ENCODE measurements at regions not wholly inside any gene's neighbourhood (a gene's known extent, or its start where the extent isn't known, plus 50 kb on each side); places are given as distances from the start of the nearest gene placed in this dataset.

DNA sequence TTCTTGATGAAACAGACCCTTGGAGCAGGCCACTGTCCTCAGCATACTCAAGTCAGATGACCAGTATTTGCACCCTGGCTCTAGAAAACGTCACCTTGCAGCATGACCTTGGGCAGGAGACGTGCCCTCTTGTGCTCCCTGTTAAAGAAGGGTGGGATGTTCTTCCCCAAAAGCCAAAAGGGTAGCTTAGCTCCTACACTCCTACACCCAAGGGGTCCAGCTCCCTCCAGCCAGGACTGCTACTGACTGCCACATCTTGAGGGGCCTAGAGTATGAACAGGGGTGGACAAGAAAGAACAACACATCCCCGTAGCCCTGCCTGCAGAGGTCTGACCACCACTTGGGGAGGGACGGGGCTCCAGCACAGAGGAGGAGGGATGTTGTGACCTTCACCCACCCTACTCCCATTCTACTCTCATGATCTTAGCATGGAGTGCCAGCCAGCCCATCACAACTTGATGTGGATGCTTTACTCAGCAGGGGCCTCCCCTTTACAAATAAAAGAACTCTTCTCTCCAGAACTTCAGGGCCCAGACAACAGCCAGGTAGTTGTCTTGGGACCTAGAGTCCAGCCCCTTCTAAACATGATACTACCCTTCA, 165.3 kb upstream of the ZMIZ1 start:
- no peaks in the 10 kb centered on the region for H3K4me1 ChIP-seq (ENCODE audit: insufficient read depth, low read length)
- H3K27me3 ChIP-seq (ENCODE audit: control insufficient read depth in 1 of 2, insufficient read depth in 2 of 2, low read length in 2 of 2) = no peaks in the 10 kb centered on the region
- no peaks in the 10 kb centered on the region for H3K36me3 ChIP-seq (ENCODE audit: insufficient read depth, low read length)
- H3K9ac ChIP-seq (ENCODE audit: low read length) = no peak overlapping the region
- H3K9me3 ChIP-seq (ENCODE audit: low read length) = no peaks in the 10 kb centered on the region
- H3K27ac ChIP-seq (ENCODE audit: low read depth, low read length) = no peak overlapping the region
- H3K4me3 ChIP-seq (ENCODE audit: low read depth in 1 of 2, low read length in 2 of 2) = no peak overlapping the region

DNA sequence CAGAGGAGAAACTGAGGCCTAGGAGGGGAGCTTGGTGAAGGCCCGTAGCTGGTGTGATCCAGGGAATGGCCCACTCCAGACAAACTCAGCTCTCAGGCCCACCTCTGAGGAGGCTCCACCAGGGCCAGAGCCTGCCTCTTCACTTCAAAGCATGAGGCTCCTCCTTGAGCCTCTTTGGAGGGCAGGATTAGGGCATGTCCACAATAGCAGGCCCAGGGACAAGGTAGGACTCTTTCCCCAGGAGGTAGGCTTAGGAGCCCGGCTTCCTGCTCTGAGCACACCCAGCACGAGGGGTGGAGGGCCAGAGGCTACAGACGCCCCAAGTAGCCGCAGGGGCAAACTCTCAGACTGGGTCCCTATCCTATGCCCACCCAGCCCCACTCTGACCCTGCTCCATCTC, 164.6 kb upstream of the ZMIZ1 start:
- H3K9ac ChIP-seq (ENCODE audit: low read length) = no peak overlapping the region
- H3K27ac ChIP-seq (ENCODE audit: low read depth, low read length) = no peak overlapping the region
- no peaks in the 10 kb centered on the region for H3K27me3 ChIP-seq (ENCODE audit: control insufficient read depth in 1 of 2, insufficient read depth in 2 of 2, low read length in 2 of 2)
- no peaks in the 10 kb centered on the region for H3K4me1 ChIP-seq (ENCODE audit: insufficient read depth, low read length)
- no peak overlapping the region for H3K4me3 ChIP-seq (ENCODE audit: low read depth in 1 of 2, low read length in 2 of 2)
- no peaks in the 10 kb centered on the region for H3K36me3 ChIP-seq (ENCODE audit: insufficient read depth, low read length)
- H3K9me3 ChIP-seq (ENCODE audit: low read length) = no peaks in the 10 kb centered on the region

DNA sequence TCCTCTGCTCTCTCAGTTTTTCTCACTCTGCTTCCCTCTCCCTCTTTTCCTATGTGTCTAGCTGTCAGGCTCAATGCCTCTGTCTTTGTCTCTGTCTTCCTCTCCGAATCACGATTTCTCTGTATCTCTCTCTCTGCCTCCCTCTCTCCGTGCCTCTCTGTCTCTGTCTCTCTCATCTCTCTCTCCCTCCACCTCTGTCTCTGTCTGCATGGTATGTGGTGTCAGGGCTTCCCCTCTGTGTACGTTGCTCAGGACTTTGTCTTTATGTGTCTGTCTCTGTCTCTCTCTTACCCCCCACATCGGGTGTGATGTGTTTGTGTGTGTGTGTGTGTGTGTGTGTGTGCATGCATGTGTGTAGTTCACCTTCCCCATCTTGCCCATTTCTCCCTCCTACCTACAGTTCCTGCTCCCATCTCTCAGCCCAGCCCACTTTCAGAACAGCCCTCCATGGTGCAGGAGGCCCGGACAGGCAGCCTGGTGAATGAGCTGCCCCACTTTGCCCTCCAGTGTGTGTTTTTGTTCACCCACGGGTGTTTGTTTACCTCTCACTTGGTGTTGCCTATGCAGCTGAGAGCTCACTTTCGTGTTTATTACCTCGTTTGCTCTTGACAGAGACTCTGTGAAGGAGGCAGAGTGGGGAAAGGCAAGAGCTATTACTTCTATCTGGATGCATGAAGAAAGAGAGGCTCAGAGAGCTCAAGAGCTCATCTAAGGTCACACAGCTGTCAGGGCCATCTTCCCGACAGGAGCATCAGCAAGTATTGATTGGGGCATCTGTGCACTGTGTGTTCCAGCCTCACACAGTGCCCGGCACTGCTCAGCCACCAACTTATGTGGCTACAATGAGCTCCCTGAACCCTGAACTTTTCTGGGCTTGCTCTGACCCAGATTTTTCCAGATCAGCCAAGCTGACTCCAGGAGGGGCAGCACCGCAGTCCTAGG, 163.5 kb upstream of the ZMIZ1 start:
- Histone ChIP-seq H3K27me3 (ENCODE audit: control insufficient read depth in 1 of 2, insufficient read depth in 2 of 2, low read length in 2 of 2) (no peaks in the 10 kb centered on the region), H3K4me3 (ENCODE audit: low read depth in 1 of 2, low read length in 2 of 2) (no peak overlapping the region), H3K4me1 (ENCODE audit: insufficient read depth, low read length) (no peaks in the 10 kb centered on the region), H3K9ac (ENCODE audit: low read length) (no peak overlapping the region), H3K36me3 (ENCODE audit: insufficient read depth, low read length) (no peaks in the 10 kb centered on the region), H3K9me3 (ENCODE audit: low read length) (no peaks in the 10 kb centered on the region), H3K27ac (ENCODE audit: low read depth, low read length) (no peak overlapping the region)

DNA sequence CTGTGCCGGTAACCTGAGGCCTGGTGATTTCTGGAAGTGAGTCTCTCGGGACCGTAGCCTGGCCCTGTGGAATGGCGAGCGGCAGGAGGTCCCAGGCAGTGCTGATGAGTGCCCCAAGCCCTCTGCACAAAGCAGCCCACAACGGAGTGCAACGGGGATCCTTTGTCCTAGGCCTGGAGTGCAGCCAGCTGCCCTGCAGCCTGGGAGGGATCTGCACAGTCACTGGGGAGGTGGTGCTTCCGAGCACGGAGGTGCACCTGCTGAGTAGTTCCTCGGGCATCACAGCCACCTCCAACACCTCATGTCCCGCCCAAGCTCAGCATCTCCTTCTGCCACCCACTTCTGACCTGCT, 162.8 kb upstream of the ZMIZ1 start:
- H3K27ac ChIP-seq (ENCODE audit: low read depth, low read length) = no peak overlapping the region
- H3K9me3 ChIP-seq (ENCODE audit: low read length) = no peaks in the 10 kb centered on the region
- no peak overlapping the region for H3K4me3 ChIP-seq (ENCODE audit: low read depth in 1 of 2, low read length in 2 of 2)
- H3K4me1 ChIP-seq (ENCODE audit: insufficient read depth, low read length) = no peaks in the 10 kb centered on the region
- H3K9ac ChIP-seq (ENCODE audit: low read length) = no peak overlapping the region
- no peaks in the 10 kb centered on the region for H3K27me3 ChIP-seq (ENCODE audit: control insufficient read depth in 1 of 2, insufficient read depth in 2 of 2, low read length in 2 of 2)
- no peaks in the 10 kb centered on the region for H3K36me3 ChIP-seq (ENCODE audit: insufficient read depth, low read length)

DNA sequence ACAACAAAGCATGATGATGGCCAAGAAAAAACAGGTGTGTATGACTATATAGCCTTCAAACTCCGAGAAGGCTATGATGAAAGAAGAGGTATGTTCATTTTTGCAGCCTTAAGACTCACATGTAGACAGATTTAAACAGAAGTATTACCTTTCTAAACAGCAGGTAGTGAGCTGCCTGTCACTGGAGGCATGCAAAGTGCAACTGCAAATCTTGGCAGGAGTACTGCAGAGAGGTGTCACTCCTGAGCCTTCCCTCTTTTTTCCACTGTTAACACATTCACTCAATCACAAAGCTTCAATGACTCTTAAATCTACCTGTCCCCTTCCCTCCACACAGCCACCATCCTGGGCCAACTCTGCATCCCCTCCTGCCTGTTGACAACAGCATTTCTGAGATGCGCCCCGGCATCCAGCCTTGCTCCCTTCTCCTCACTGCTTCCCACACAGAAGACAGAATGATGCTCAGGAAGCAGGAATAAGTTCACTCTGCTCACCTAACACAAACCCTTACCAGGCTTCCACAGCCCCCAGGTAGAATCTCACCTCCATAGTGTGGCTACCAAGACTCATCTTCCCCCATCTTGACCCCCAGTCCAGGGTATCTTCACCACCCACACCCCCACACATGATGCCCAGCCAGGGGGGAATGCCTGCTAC, 161.9 kb upstream of the ZMIZ1 start:
- H3K27ac ChIP-seq (ENCODE audit: low read depth, low read length) = no peak overlapping the region

DNA sequence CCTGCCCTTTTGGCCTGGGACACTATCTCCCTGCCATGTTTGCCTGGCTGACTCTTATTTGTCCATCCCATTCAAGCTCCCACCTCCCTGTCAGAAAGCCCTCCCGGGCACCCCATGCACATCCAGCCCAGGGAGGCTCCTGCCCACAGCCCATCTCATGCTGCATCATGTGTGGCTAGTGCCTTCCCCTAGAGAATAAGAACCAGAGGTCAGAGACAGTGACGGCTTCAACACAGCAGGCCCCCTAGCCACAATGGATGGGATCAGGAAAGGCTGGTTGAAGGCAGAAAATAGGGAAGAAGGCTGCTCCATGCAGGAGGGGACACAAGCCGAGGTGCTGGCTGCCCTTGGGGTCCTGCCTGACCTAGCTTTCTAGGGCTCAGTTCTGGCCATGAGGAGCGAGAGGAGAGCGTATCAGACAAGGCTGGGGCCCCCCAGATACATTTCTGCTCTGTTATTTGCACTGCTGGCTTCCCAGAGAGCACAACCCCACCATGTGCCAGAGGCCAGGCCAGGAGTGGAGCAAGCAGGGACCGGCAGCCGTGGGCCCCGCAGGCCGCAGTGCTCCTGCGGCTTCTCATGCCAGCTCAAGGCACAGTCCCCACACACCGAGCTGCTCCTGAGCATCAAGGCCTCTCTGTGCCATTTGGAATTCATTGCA, 161.1 kb upstream of the ZMIZ1 start:
- H3K9me3 ChIP-seq (ENCODE audit: low read length) = no peaks in the 10 kb centered on the region
- no peaks in the 10 kb centered on the region for H3K36me3 ChIP-seq (ENCODE audit: insufficient read depth, low read length)
- H3K27ac ChIP-seq (ENCODE audit: low read depth, low read length) = no peak overlapping the region
- no peaks in the 10 kb centered on the region for H3K4me1 ChIP-seq (ENCODE audit: insufficient read depth, low read length)
- no peak overlapping the region for H3K9ac ChIP-seq (ENCODE audit: low read length)
- no peak overlapping the region for H3K4me3 ChIP-seq (ENCODE audit: low read depth in 1 of 2, low read length in 2 of 2)
- H3K27me3 ChIP-seq (ENCODE audit: control insufficient read depth in 1 of 2, insufficient read depth in 2 of 2, low read length in 2 of 2) = no peaks in the 10 kb centered on the region

More for the DNA sequence above, 161.9 kb upstream of the ZMIZ1 start:
- H3K4me1 ChIP-seq (ENCODE audit: insufficient read depth, low read length) = no peaks in the 10 kb centered on the region
- no peaks in the 10 kb centered on the region for H3K27me3 ChIP-seq (ENCODE audit: control insufficient read depth in 1 of 2, insufficient read depth in 2 of 2, low read length in 2 of 2)
- H3K4me3 ChIP-seq (ENCODE audit: low read depth in 1 of 2, low read length in 2 of 2) = no peak overlapping the region
- no peaks in the 10 kb centered on the region for H3K36me3 ChIP-seq (ENCODE audit: insufficient read depth, low read length)
- H3K9me3 ChIP-seq (ENCODE audit: low read length) = no peaks in the 10 kb centered on the region
- H3K9ac ChIP-seq (ENCODE audit: low read length) = no peak overlapping the region

DNA sequence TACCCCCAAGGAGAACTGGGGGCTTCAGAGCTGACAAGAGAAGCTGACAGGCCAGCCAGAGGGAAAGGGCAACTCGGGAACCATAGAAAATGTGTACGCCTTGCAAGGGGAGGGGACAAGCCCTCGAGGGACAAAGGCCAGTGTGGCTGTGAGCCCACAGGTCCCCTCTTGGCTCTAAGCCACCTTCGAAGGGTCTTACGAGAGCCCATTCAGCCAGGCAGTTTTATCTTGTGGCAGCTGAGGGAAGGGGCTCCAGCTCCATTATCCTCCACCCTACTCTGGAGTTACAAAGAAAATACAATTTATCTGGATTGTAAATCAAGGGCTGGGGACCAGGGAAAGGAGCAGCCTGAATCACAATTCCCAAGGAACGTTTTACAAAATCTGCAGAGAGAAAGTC, 159.5 kb upstream of the ZMIZ1 start:
- Histone ChIP-seq H3K27ac (ENCODE audit: low read depth, low read length) (no peak overlapping the region), H3K27me3 (ENCODE audit: control insufficient read depth in 1 of 2, insufficient read depth in 2 of 2, low read length in 2 of 2) (no peaks in the 10 kb centered on the region), H3K4me1 (ENCODE audit: insufficient read depth, low read length) (peaks cover 4% of the 10 kb centered on the region), H3K4me3 (ENCODE audit: low read depth in 1 of 2, low read length in 2 of 2) (no peak overlapping the region), H3K9me3 (ENCODE audit: low read length) (no peaks in the 10 kb centered on the region), H3K36me3 (ENCODE audit: insufficient read depth, low read length) (no peaks in the 10 kb centered on the region), H3K9ac (ENCODE audit: low read length) (no peak overlapping the region)

DNA sequence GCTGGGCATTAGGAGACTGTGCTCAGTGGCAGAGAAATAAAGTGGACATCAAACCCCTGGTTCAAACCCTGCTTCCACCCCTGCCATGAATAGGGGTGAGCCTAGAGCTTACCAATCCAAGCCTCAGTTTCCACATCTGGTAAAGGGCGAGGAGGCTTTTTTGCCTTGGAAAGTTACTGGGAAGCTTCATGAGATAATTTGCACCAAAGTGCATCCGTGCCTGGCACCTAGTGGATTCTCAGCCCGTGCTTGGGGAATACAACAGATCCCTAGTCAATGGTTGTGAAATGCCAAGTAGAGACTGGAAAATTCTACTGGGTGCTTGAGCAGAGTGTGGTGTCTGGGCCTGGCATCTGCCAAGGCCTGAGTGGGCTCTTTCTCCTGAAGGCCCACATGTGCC, 158.7 kb upstream of the ZMIZ1 start:
- H3K4me1 ChIP-seq (ENCODE audit: insufficient read depth, low read length) = peaks cover 5% of the 10 kb centered on the region
- no peaks in the 10 kb centered on the region for H3K9me3 ChIP-seq (ENCODE audit: low read length)
- no peak overlapping the region for H3K27ac ChIP-seq (ENCODE audit: low read depth, low read length)
- no peaks in the 10 kb centered on the region for H3K36me3 ChIP-seq (ENCODE audit: insufficient read depth, low read length)
- H3K9ac ChIP-seq (ENCODE audit: low read length) = no peak overlapping the region
- H3K4me3 ChIP-seq (ENCODE audit: low read depth in 1 of 2, low read length in 2 of 2) = no peak overlapping the region
- no peaks in the 10 kb centered on the region for H3K27me3 ChIP-seq (ENCODE audit: control insufficient read depth in 1 of 2, insufficient read depth in 2 of 2, low read length in 2 of 2)

DNA sequence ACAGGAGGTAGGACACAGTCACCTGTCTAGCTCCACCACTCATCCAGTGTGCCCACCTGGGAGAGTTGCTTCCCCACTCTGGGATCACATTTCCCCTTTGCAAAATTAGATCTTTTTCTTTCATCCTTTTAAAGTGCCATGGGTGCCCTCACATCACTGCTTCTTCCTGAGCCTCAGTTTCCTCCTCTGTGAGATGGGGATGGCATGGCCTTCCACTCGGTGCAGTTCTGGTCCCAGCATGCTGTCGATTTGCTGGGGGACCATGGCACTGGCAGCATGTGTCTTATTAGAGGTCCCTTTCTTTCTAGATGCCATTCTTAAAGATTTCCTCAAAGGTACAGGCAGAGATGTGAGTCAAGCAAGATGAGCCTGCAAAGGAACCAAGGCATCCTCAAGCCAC, 158.3 kb upstream of the ZMIZ1 start:
- Histone ChIP-seq H3K9ac (ENCODE audit: low read length) (no peak overlapping the region), H3K36me3 (ENCODE audit: insufficient read depth, low read length) (no peaks in the 10 kb centered on the region), H3K27me3 (ENCODE audit: control insufficient read depth in 1 of 2, insufficient read depth in 2 of 2, low read length in 2 of 2) (no peaks in the 10 kb centered on the region), H3K4me1 (ENCODE audit: insufficient read depth, low read length) (peaks cover 5% of the 10 kb centered on the region), H3K4me3 (ENCODE audit: low read depth in 1 of 2, low read length in 2 of 2) (no peak overlapping the region), H3K9me3 (ENCODE audit: low read length) (no peaks in the 10 kb centered on the region), H3K27ac (ENCODE audit: low read depth, low read length) (no peak overlapping the region)

DNA sequence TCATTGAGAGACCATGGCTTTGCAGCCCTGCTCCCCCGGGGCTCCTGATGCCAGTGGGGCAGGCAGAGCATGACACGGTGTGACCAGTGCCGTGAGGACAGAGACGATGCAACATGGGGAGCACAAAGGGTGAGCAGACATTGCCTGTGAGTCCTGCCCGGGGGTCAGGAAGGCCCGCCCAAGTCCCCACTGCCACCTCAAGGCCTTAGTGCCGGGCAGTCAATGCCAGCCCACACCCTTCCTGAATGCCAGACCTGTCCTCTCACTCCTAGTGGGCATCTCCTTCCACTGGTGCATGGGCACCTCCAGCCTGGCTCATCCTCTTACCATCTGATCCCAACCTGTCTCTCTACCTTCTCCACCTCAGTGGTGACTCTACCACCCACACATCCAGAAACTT, 157.9 kb upstream of the ZMIZ1 start:
- H3K9me3 ChIP-seq (ENCODE audit: low read length) = no peaks in the 10 kb centered on the region
- H3K4me1 ChIP-seq (ENCODE audit: insufficient read depth, low read length) = peaks cover 5% of the 10 kb centered on the region
- H3K9ac ChIP-seq (ENCODE audit: low read length) = no peak overlapping the region
- H3K36me3 ChIP-seq (ENCODE audit: insufficient read depth, low read length) = no peaks in the 10 kb centered on the region
- H3K27ac ChIP-seq (ENCODE audit: low read depth, low read length) = no peak overlapping the region
- H3K27me3 ChIP-seq (ENCODE audit: control insufficient read depth in 1 of 2, insufficient read depth in 2 of 2, low read length in 2 of 2) = no peaks in the 10 kb centered on the region
- H3K4me3 ChIP-seq (ENCODE audit: low read depth in 1 of 2, low read length in 2 of 2) = no peak overlapping the region

DNA sequence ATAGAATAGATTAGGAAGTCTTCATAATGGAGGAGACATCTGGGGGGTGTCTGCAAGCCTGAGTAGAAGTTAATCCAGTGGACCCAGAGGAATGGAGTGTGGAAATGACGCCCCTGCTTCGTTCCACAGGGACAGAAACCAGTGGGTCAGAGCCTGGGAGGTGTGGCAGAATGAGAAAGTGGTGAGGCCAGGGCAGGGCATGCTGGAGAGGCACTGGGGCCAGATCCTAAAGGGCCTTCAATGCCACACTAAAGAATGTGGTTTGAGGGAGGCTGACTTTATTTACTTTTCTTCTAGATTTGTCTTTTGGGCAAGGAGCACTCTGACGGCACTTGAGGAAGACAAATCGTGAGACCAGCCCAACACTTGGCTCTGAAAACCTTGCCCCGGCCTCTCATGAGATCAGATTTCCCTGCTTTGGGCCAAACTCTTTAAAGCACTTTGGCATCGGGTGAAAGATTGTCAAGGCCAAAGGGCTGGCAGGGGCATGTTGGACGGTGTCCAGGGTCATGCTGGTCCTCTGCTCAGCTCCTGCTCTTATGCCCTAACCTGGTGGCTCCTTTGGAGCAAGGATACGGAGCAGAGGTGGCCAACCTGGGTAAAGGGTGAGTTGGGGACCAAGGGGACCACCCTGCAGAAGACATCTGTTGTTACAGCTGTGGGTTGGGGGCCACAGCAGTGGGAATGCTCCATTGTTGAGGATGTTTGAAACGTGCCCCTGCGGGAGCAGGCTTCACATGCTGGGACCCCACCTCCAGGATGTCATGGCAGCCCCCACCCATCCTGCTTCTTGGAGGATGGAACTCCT, 157.0 kb upstream of the ZMIZ1 start:
- H3K4me1 ChIP-seq (ENCODE audit: insufficient read depth, low read length) = peaks cover 5% of the 10 kb centered on the region
- no peak overlapping the region for H3K9ac ChIP-seq (ENCODE audit: low read length)
- H3K36me3 ChIP-seq (ENCODE audit: insufficient read depth, low read length) = no peaks in the 10 kb centered on the region
- H3K9me3 ChIP-seq (ENCODE audit: low read length) = no peaks in the 10 kb centered on the region
- no peak overlapping the region for H3K27ac ChIP-seq (ENCODE audit: low read depth, low read length)
- H3K4me3 ChIP-seq (ENCODE audit: low read depth in 1 of 2, low read length in 2 of 2) = no peak overlapping the region
- no peaks in the 10 kb centered on the region for H3K27me3 ChIP-seq (ENCODE audit: control insufficient read depth in 1 of 2, insufficient read depth in 2 of 2, low read length in 2 of 2)
